ENCODE measurements at regions not wholly inside any gene's neighbourhood (a gene's known extent, or its start where the extent isn't known, plus 50 kb on each side); places are given as distances from the start of the nearest gene placed in this dataset.

- DNase-seq, result no peak
These were observed 97.1 kb downstream of the JCAD start for GRCh38 chr10:29962166-29962850.

GRCh38 chr10:29961351-29961750, 98.0 kb downstream of the JCAD start:
- no peak for DNase-seq

- no peak for DNase-seq
These were observed 99.1 kb downstream of the JCAD start for GRCh38 chr10:29960261-29960660.

- DNase-seq, result no peak
These were observed 99.8 kb downstream of the JCAD start for GRCh38 chr10:29959586-29959985.

- no peak for DNase-seq
These were observed 100.9 kb downstream of the JCAD start for GRCh38 chr10:29958440-29958839.

- DNase-seq, result no peak
These were observed 101.5 kb downstream of the JCAD start for GRCh38 chr10:29957907-29958331.

- DNase-seq, result no peak
These were observed 102.2 kb downstream of the JCAD start for GRCh38 chr10:29957236-29957635.

- DNase-seq, result no peak
These were observed 103.0 kb downstream of the JCAD start for GRCh38 chr10:29956335-29956924.

- no peak for DNase-seq
These were observed 104.0 kb downstream of the JCAD start for GRCh38 chr10:29955329-29955935.

- no peak for DNase-seq
These were observed 107.9 kb downstream of the JCAD start for GRCh38 chr10:29951441-29951931.

GRCh38 chr10:29950391-29950790, 109.0 kb downstream of the JCAD start:
- no peak for DNase-seq

- no peak for DNase-seq
These were observed 109.9 kb downstream of the JCAD start for GRCh38 chr10:29949411-29950011.

GRCh38 chr10:29948881-29949355, 110.5 kb downstream of the JCAD start:
- DNase-seq, result no peak

GRCh38 chr10:29947701-29948060, 111.7 kb downstream of the JCAD start:
- no peak for DNase-seq

- DNase-seq, result no peak
These were observed 112.3 kb downstream of the JCAD start for GRCh38 chr10:29946953-29947700.

- no peak for DNase-seq
These were observed 112.8 kb downstream of the JCAD start for GRCh38 chr10:29946614-29946952.

- no peak for DNase-seq
These were observed 117.9 kb downstream of the JCAD start for GRCh38 chr10:29941476-29941875.

GRCh38 chr10:29932991-29933390, 126.4 kb downstream of the JCAD start:
- no peak for DNase-seq

GRCh38 chr10:29931833-29932232, 127.6 kb downstream of the JCAD start:
- no peak for DNase-seq

- DNase-seq, result no peak
These were observed 130.4 kb downstream of the JCAD start for GRCh38 chr10:29929006-29929405.

GRCh38 chr10:29926693-29927048, 132.7 kb downstream of the JCAD start:
- no peak for DNase-seq

GRCh38 chr10:29925771-29926692, 133.4 kb downstream of the JCAD start:
- no peak for DNase-seq

Measured in NCI-H1436 treated with DMSO at 0.1 percent for 48 hours (cell line).